ENCODE measurements at regions not wholly inside any gene's neighbourhood (a gene's known extent, or its start where the extent isn't known, plus 50 kb on each side); places are given as distances from the start of the nearest gene placed in this dataset.
"Not testable (repeated sequence)": the region's sequence is repeated elsewhere in the genome, so short reads cannot be mapped to it uniquely, and the experiment has no call there.

- H3K4me3 ChIP-seq (ENCODE audit: low read depth, low read length) = no peak overlapping the region
- TF ChIP-seq, protein P1, sequence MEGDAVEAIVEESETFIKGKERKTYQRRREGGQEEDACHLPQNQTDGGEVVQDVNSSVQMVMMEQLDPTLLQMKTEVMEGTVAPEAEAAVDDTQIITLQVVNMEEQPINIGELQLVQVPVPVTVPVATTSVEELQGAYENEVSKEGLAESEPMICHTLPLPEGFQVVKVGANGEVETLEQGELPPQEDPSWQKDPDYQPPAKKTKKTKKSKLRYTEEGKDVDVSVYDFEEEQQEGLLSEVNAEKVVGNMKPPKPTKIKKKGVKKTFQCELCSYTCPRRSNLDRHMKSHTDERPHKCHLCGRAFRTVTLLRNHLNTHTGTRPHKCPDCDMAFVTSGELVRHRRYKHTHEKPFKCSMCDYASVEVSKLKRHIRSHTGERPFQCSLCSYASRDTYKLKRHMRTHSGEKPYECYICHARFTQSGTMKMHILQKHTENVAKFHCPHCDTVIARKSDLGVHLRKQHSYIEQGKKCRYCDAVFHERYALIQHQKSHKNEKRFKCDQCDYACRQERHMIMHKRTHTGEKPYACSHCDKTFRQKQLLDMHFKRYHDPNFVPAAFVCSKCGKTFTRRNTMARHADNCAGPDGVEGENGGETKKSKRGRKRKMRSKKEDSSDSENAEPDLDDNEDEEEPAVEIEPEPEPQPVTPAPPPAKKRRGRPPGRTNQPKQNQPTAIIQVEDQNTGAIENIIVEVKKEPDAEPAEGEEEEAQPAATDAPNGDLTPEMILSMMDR (IDR thresholded peaks at IDR 0.05; ENCODE audit: borderline replicate concordance, insufficient read depth, low read depth, low read length) = no peak
Measured at GRCh38 chr14:101628975-101629374, 67.7 kb downstream of the DIO3 start.

DNA sequence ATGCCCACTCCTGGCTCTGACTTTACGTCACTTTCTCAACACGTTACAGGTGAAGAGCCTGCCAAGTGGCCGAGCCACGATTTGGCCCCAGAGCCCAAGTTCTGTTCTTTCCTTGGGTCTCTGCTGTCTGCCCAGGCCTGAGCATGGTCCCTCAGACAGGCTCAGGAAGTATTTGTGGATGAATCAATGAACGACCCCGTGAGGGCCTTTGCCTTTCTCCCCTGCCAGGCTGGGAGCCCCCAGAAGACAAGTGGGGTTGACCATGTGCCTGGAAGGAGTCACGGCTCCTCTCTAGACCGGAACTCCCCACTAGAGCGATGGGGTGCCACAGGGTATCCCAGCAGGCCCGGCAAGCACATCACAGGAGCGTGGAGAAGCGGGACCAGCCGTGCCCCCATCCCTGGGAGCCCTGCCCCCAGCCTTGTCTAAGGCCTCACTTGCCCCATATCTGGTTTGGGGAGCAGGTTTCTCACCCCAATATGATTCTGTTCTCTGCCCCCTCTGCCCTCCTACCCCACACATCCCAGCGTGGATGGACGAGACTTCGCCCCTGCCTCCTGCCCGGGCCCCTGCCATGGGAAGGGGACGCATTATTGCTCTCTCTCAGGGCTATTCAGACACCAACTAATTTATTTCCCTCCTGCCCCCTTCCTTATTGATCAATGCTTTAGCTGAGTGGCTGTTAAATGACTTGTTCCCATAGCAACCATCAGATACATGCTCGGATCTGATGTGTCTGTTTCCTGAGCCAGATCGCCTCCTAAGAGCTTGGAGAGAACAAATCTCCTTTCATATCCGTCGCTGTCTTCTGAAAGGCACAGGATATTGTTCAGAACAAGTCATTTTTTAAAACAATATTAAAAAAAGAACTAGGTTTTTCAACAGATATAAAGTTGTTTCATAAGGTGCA, 69.0 kb downstream of the DIO3 start:
- TF ChIP-seq, protein P1 (IDR thresholded peaks at IDR 0.05; ENCODE audit: borderline replicate concordance, insufficient read depth, low read depth, low read length) = no peak
- no peak overlapping the region for H3K4me3 ChIP-seq (ENCODE audit: low read depth, low read length)

DNA sequence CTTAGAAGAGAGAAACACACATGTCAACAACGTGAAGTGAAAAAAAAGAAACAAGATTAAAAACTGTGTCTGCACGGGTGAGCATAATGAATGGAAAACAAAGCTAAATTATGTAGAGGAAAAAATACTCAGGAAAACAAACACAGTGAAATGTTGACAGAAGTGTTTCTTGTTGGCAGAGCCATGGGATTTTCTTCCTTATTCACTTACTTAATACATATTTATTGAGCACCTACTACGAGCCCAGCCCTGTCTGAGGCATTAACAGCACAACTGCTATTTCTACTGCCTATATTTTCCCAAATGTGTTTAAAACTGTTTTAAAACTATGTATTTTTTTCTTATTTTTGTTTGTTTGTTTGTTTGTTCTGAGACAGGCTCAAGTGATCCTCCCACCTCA, 69.9 kb downstream of the DIO3 start:
- TF ChIP-seq, protein P1 (IDR thresholded peaks at IDR 0.05; ENCODE audit: borderline replicate concordance, insufficient read depth, low read depth, low read length) = no peak
- H3K4me3 ChIP-seq (ENCODE audit: low read depth, low read length) = no peak overlapping the region

- not testable (repeated sequence) for H3K4me3 ChIP-seq (ENCODE audit: low read depth, low read length)
Measured at GRCh38 chr14:101631970-101632369, 70.7 kb downstream of the DIO3 start.

DNA sequence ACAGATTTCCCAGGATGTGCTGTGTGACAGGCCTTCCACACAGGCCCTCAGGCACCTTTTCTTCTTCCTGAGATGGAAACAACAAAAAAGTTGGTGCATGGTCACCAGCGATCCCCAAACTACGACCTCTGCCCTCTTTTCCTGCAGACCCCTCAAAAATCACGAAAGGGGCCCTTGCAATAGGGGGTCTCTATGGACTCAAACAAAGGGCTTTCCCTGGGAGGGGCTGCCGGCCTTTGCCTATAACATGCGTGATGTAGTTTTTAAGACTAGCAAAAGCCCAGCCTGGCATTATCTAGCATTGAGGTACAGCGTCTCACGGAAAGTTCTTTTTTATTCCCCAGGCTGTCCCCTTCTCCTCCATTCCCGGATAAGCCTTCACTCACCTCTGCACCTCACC, 71.2 kb downstream of the DIO3 start:
- TF ChIP-seq, protein P1 (IDR thresholded peaks at IDR 0.05; ENCODE audit: borderline replicate concordance, insufficient read depth, low read depth, low read length) = no peak
- no peak overlapping the region for H3K4me3 ChIP-seq (ENCODE audit: low read depth, low read length)

DNA sequence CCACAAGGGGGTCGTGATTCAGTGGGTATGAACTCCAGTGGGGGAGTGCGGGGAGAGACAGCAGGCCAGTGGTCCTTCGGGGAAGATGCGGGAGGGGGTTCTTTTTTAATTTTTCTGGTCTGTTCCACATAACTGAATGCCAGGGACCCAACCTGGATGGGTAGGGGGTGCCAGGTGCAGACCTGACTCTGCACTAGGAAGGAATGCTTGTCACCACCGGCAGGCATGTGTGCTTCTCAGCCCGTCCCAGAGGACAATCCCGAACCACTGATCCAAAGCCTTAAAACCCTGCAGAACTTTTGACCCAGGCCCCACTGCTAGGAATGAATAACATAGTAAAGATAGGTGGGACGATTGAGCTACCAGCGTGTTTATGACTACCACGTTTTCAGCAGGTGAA, 72.0 kb downstream of the DIO3 start:
- no peak overlapping the region for H3K4me3 ChIP-seq (ENCODE audit: low read depth, low read length)
- TF ChIP-seq, protein P1 (IDR thresholded peaks at IDR 0.05; ENCODE audit: borderline replicate concordance, insufficient read depth, low read depth, low read length) = no peak

DNA sequence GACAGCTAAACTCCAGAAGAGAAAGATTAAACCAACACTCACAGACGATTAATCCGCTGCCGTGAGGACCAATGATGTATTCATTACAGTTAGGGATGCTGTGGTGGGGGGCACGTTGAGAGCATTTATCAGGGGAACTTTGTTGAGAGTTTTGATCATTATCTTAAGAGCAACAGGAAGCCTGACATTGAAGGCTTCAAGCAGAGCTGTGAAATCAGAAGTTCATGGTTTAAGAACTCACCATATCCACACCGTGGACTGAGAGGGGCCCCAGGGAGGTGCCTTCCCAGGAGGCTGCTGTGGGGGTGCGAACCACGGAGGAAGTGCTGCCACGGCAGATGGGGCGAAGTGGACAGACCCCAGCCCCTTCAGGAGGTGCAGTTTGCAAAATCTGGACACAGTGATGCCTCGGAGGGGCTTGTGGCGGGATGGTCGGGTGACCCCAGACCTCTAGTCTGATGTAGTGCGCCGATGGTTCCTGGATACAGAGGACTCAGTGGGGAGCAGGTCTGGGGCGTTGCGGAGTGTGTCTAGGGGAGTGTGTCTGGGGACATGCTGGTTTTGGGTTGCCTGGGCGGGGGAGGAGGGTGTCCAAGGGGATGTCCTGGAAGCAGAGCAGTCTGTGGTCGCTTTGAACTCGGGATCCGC, 73.0 kb downstream of the DIO3 start:
- H3K4me3 ChIP-seq (ENCODE audit: low read depth, low read length) = no peak overlapping the region
- TF ChIP-seq, protein P1 (IDR thresholded peaks at IDR 0.05; ENCODE audit: borderline replicate concordance, insufficient read depth, low read depth, low read length) = no peak

Measured in GM12875 (cell line).